AG04449 (cell line): ENCODE measurements at regions not wholly inside any gene's neighbourhood (a gene's known extent, or its start where the extent isn't known, plus 50 kb on each side); places are given as distances from the start of the nearest gene placed in this dataset.

Experiments used
- CTCF ChIA-PET: fragments of 350-600 bp; formaldehyde crosslinking; extraction: SDS; loops from one replicate; lab custom pipeline; 2021; ENCODE audit warnings: antibody characterized with exemption; lab: Yijun Ruan, JAX
- POLR2A ChIA-PET: fragments of 400-600, 350-600 bp; formaldehyde crosslinking; extraction: SDS; loops from one replicate; lab custom pipeline; 2020; ENCODE audit warnings: antibody characterized with exemption, inconsistent platforms; lab: Yijun Ruan, JAX
- DNase-seq: peaks from one replicate; pipeline ENCODE4 v3.0.0-alpha.2; 2010; ENCODE audit warnings: low read depth, low spot score
- H3K4me3 ChIP-seq: 2 replicates; pipeline ENCODE4 v1.5.1; 2011; ENCODE audit warnings: low read depth, mild to moderate bottlenecking, control low read depth, low read length
- TF ChIP-seq, protein P1 (sequence below): IDR thresholded peaks from one replicate; pipeline ENCODE4 v1.5.1; 2011; ENCODE audit warnings: mild to moderate bottlenecking, moderate library complexity, low read length, control low read depth, inconsistent platforms; ENCODE audit not compliant: insufficient read depth; ENCODE audit errors: missing control alignments

DNA sequence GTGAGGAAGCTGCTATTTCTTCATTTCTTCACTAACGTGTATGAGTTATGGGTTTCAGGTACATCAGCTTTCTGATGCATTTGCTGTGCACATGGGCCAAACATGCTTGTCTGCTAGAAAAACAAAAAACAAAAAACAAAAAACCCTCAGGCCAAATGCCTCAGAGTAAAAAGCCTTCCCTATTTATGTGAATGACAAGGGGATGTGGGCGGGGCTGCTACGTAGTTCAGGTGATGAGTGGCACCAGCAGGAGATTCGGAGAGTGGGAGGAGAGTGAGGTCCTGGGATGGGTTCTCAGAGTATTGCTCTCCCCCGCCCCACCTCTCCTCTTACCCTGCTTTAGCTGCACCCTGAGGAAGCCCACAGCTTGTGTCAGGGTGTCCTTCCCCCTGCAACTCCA lies 596.8 kb upstream of the JAG1 start:
- ChIA-PET CTCF (interaction anchor here (1.8 kb wide), 1 partner anchor 600 kb away, joined by 8 read pairs; no protein-coding TSS in a partner anchor), POLR2A (no interaction called here)
- no peak overlapping the region for H3K4me3 ChIP-seq
- DNase-seq = no peak
- TF ChIP-seq, protein P1, sequence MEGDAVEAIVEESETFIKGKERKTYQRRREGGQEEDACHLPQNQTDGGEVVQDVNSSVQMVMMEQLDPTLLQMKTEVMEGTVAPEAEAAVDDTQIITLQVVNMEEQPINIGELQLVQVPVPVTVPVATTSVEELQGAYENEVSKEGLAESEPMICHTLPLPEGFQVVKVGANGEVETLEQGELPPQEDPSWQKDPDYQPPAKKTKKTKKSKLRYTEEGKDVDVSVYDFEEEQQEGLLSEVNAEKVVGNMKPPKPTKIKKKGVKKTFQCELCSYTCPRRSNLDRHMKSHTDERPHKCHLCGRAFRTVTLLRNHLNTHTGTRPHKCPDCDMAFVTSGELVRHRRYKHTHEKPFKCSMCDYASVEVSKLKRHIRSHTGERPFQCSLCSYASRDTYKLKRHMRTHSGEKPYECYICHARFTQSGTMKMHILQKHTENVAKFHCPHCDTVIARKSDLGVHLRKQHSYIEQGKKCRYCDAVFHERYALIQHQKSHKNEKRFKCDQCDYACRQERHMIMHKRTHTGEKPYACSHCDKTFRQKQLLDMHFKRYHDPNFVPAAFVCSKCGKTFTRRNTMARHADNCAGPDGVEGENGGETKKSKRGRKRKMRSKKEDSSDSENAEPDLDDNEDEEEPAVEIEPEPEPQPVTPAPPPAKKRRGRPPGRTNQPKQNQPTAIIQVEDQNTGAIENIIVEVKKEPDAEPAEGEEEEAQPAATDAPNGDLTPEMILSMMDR = no peak

DNA sequence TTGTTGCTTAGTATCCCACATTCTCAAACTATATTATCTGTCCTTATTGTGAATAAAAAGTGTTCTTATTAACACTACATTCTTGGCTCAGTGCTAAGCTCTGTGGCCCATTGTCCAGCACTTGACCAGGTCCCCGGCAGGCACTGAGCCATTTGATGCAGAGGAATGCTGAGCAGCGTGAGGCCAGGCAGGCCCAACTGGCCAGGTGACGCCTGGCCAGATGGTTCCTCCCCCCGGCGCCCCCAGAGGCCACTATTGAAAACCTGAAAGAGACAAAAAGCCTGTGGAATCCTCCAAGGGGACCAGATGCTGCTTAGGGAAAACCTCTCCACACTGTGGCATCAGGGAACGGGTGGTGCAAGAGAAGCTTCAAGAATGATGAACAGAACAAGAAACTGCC lies 597.5 kb upstream of the JAG1 start:
- H3K4me3 ChIP-seq = no peak overlapping the region
- CTCF ChIA-PET = interaction anchor here (0.8 to 1.8 kb wide), 5 partner anchors 53 to 719 kb away, joined by 3 to 8 read pairs (median 4); partner anchors contain the start of gene JAG1

DNA sequence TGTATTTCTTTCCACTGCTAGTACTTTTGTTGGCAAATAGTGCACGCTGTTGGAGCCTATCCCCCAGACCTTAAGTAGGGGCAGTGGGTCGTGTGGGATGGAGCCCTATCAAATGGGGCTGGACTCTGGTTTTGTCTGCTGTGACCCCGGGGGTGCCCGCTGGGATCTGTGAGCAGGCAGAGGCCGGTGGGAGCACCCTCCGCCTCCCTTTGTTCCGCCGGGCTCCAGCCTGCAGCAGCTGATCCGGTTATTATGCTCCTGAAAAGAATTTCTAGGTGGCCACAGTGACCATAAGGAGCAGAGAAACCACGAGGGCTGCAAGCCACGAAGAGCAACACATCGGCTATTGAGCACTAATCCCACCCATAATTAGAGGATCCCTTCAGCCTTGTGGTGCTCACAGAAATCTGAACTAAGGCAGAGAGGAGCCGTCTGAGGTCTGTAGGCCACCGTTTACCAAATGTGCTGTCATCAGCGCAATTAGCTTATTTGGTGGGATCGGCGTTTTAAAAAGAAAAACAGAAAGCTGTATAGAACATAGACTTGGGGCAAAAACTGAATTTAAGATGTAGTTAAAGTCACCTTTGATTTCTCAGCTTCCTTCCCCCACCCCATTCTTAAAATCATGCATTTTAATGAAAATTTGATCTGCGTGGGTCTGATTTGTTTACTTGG lies 598.3 kb upstream of the JAG1 start:
- DNase-seq = no peak
- CTCF ChIA-PET = interaction anchor here (0.8 to 1.8 kb wide), 5 partner anchors 54 to 719 kb away, joined by 3 to 8 read pairs (median 4); partner anchors contain the start of gene JAG1
- H3K4me3 ChIP-seq = no peak overlapping the region
- POLR2A ChIA-PET = no interaction called here
- TF ChIP-seq, protein P1 = no peak

More for the DNA sequence above, 597.5 kb upstream of the JAG1 start:
- no peak for DNase-seq
- POLR2A ChIA-PET = no interaction called here
- TF ChIP-seq, protein P1 = no peak

DNA sequence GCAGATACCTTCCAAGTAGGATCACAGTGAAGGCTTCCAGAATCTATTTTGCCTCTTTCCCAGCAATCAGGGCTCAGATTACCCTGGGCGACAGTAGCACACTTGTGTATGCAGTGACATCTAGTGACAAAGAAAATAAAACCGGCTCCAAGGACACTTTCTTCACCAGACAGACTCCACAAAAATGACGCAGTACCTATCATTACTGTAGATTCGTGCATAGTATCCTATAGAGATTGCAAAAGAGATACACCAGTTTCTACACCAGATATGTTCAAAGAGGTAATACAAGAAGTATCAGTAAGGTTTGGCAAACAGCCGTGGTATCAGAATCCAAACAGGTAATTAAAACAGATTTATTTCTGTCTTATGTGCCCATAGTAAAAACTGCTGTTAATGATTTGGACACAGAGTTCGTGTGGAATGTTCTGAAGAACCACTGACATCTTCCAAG lies 600.4 kb upstream of the JAG1 start:
- CTCF ChIA-PET = interaction anchor here (0.9 to 2.8 kb wide), 5 partner anchors 587 to 725 kb away, joined by 3 to 14 read pairs (median 4); partner anchors contain the start of gene JAG1

DNA sequence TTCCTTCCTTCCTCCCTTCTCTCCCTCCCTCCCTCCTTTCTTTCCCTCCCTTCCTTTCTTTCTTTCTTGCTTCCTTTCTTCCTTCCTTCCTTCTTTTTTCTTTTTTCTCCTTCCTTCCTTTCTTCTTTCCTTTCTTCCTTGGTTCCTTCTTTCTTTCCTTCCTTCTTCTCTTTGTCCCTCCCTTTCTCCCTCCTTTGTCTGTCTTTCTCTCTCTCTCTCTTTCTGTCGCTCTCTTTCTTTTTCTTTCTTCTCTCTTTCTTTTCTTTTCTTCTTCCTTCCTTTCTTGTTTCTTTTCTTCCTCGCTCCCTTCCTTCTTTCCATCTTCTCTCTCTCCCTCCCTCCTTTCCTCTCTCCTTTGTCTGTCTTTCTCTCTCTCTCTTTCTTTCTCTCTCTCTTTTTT lies 601.9 kb upstream of the JAG1 start:
- ChIA-PET CTCF (interaction anchor here (1.5 kb wide), 1 partner anchor 601 kb away, joined by 5 read pairs; no protein-coding TSS in a partner anchor), POLR2A (no interaction called here)
- no peak overlapping the region for H3K4me3 ChIP-seq
- TF ChIP-seq, protein P1 = no peak
- DNase-seq = no peak

More for the DNA sequence above, 600.4 kb upstream of the JAG1 start:
- TF ChIP-seq, protein P1 = peak; percentile 35
- POLR2A ChIA-PET = no interaction called here
- DNase-seq = peak; percentile 55
- H3K4me3 ChIP-seq = no peak overlapping the region

DNA sequence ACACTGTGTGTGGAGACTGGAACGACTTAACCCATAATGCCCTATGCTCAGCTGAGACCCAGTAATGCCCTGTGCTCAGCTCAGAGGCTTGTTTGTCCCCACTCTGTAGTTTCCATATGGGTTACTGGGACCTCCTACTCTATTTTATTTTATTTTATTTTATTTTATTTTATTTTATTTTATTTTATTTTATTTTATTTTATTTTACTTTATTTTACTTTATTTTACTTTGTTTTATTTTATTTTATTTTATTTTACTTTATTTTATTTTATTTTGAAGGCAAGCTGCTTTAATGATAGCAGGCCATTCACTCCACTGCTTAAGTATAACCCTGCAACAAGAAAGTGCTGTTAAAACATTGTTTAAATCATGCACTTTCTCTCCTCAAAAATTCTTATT lies 603.4 kb upstream of the JAG1 start:
- CTCF ChIA-PET = interaction anchor here (0.6 to 1.5 kb wide), 2 partner anchors 602 to 755 kb away, joined by 3 to 5 read pairs; no protein-coding TSS in a partner anchor

More for the DNA sequence above, 603.4 kb upstream of the JAG1 start:
- POLR2A ChIA-PET = no interaction called here
- TF ChIP-seq, protein P1 = no peak
- DNase-seq = no peak
- H3K4me3 ChIP-seq = no peak overlapping the region
